GM21723 (cell line): ENCODE measurements at regions not wholly inside any gene's neighbourhood (a gene's known extent, or its start where the extent isn't known, plus 50 kb on each side); places are given as distances from the start of the nearest gene placed in this dataset.
"Not testable (repeated sequence)": the region's sequence is repeated elsewhere in the genome, so short reads cannot be mapped to it uniquely, and the experiment has no call there.

Experiments used
- ATAC-seq: cut with Tn5 transposase; IDR thresholded peaks from one replicate; pipeline ENCODE4 v1.9.1; 2021; ENCODE audit warnings: mild to moderate bottlenecking, moderate library complexity; ENCODE audit not compliant: unreplicated experiment

DNA sequence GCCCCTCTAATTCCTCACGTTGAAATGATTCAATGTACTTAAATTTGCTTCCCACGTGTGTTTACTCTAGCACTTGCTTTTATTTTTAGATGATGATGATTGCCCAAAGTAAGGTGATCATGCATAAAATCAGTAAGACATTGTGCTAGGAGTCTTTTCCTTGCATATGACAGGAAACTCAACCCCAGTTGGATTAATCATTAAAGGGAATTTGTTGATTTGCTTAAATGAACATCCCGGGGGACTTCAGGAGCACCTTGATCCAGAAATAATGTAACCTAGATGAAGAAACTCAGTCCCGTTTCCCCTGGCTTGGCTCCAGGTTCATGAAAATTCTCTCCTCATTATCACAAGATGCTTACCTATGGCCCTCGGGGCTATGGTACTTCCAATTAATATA is 106.1 kb upstream of the STC2 start:
- no peak for ATAC-seq

DNA sequence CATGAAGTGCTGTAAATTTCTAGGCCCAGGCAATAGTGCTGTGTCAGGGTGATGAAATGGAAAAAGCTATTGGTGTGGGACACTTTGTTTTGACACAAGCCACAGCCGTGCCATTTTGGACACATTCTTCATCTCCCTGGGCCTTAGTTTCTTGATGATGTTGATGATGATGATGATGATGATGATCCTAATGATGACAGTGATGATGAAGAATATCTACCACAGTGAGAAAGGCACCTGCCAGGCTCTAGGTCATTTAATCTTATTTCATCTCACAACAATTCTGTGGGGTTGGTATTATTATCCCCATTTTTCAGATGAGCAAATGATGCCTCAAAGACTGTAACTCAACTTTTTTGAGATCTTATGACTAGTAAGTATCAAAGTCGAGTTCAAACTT is 102.2 kb upstream of the STC2 start:
- ATAC-seq, result no peak

DNA sequence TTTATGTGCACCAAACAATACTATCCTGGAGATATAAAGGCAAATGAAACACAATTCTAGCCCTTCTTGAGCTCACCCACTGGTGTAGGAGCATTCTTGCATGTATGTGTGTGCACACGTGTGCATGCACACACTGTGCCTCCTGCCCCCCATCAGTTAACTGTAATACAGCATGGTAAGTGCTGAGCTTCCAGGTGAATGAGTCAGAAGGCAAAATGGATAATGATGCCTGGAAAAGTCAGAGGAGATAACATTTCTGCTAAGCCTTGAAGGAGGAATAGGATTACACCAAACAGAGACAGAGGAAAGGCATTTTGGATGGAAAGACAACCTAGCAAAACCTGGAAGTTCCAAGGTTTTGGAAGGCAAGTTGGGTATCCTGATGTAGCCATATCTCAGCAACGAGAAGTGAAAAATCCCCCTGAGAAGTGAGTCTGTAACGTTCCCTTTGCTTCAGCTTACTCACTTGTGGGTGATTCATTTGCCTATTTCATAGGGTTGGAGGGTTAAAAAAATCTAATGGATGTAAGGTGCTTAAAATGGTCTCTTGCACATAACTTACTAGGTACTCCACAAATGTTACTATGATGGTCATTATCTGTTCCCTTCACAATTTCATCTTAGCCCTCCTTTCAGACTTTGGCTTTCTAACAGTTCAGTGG is 101.4 kb upstream of the STC2 start:
- ATAC-seq, result no peak

DNA sequence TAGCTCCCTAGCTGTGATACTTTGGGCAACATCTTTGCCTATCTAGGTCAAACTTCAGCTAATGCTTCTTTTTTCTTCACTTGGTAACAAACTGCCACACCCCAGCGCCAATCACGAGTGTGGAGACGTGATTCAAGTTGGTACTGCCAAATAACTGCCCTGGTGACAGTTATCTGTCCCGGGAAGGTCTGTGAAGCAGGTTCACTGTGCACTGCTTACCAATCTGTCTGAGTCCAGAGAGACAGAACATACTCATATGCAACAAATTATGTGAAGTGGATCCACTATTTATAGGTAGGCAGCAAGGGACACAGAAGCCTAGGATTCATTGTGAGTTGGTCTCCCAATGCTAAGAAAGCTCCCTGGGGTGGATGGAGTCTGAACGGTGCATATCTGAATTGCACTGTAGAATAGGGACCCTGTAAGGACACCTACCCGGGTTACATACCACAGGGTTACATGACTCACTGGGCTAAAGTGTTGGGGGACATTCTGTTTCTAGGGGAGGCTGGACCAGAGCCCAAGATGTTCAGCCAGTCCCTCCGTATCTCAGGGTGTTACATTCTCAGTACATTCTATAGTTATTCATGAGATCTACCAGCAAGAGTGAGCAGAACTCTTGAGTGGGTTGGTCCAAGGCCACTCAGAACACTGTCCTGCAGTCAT is 95.4 kb upstream of the STC2 start:
- ATAC-seq, result no peak

DNA sequence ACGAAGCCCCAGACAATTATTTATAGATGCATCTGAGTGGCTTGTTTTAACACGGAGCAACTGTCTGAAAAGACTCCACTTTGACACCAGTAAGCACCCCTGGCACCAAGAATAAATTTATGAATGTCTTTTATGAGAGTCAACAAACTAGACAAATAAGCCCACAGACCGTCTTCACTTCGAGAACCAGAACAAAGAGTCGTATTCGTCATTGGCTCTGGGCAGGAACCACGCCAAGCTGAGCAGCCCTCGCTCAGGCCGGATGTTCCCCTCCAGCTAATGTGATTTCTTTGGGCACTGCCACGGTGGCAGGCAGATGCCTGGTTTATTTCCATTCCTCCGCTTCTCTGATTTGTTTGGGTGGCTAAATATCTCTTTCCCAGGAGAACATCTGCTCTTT is 91.9 kb upstream of the STC2 start:
- ATAC-seq, result no peak

DNA sequence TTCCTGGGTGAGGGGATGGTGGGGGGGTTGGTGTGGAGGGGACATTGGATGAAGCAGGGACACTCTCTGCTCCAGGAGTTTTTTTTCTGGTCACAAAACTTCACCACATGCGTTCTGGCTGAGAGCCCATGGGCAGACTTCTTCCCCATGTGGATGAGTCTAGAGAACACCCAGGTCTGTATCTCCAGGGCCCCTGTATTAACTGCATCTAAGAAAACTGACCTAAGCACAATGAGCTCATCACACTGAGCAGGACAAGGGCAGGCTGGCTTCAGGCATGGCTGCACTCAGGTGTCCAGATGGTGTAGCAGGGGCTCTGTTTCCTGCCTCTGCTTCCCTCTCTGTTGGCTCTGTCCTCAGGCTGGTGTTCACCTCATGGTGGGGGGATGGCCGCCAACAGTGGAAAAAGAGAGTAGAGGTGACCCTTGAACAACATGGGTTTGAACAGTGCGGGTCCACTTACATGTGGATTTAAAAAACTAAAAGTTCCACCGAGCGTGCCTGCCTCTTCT is 85.3 kb upstream of the STC2 start:
- no peak for ATAC-seq

DNA sequence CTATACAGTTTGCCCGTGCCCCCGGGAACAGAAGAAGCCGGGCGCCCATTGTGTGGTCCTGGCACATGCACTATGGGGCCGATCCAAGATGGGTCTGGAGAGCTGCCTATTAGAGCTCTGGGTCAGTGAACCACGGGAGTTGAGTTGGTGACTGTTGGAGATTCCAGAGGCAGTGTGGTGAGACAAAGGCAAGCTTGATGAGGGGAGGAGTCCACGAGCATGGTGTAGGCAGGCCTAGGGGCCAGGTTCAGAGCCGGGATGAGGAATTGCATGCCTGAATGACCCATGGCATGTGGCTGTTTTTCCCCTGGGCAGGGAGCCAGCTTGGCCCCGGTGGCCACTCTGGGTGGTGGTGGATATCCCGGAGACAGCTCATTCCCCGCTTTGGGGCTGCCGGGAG is 84.4 kb upstream of the STC2 start:
- no peak for ATAC-seq

DNA sequence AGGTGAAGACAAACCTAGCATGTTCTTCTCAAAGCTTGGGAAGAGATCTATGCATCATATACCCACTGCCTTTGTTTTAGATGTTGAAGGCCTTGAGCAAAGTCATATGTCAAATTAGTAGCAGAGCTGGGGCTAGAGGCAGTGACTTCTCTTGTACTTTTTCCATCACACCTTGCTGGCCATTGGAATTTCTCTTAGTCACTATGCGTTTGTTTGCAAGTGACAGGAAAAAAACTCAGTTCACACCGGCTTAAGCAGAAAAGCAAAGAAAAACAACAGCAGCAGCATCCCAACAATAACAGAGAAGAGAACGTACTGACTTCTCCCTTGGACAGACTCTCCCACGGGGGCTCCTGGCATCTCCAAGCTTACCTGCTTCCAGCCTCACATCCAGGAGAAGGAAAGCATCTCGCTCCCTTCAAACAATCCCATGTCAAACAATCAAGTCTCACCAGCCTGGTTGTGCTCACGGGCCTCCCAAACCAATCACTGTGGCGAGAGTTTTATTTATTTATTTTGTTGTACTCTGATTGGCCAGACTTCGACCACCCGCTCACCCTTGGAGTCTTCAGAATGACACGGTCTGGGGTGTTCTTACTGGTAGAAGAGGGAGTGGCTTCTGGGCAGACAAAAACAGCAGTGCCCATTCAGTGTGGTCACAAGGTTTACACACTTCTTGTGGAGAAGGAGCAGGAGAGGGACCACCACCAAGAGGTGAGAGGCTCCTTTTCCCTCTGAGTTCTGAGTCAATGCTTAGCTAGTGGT is 83.8 kb upstream of the STC2 start:
- ATAC-seq, result no peak

DNA sequence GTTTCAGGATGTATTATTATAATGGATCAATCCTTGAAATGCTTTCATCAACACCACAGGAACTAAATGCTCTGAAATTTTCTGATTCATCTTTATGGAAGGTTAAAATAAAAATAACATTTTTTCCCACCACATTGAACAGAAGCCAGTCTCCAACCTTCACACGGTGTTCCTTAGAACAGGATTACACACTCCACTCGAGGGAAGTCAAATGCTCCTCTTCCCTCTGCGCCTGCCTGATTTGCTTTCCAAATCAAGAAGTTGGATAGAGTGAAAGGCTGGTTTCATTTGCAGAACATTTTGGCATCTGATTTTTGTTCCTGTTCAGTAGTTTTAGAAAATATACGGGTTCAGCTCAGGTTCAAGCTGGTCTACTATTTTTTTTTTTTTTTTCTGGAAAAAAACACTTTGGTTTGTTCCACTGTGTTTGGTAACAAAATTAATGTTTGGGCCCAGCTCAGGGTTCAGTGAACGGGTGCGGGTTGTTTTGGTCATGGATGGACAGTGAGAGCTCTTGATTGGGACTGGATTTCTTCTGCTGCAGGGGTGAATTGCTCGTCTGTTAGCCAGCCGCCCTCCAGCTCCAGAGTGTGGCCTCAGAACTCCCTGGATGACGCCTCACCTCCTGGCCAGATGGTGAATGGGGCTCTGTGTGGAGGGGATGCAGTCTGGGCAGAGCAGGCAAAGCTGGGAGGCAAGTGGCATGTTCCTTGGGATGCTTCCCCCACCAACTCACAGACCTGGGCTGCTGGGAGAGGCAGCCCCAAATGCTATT is 82.4 kb upstream of the STC2 start:
- ATAC-seq, result no peak

DNA sequence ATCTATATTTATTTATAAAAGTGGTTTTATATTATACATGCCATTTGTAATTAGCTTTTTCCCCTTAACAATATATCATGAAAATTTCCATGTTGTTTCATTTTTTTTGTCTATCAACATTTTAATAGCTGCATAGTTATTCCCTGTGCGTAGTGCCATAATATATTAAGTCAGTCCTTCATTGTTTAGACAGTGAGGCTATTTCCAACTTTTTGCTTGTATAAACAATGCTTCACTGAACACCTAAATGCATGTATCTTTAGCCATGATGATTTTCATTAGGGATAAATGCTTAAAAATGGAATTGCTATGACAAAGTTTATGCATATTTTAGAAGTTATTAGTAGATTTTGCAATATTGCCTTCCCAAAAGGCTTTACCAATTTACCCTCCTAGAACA is 80.7 kb upstream of the STC2 start:
- no peak for ATAC-seq

DNA sequence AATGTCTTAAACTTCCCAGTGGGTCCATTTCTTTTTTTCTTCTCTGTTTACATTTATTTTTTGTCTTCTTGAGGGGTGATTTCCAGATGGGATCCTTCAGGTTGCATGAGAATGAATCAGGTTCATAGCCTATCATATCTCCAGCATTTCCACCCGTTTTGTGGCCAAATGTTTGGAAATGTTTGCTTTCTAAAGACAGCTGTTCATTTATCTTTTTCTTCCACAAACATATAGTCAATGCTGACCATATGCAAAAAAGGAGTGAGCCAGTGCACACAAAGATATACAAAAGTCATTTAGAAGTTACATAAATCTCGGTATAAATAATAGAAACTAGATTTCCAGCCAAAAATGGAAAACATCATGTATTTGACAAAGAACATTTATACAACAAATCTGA is 71.6 kb upstream of the STC2 start:
- no peak for ATAC-seq

DNA sequence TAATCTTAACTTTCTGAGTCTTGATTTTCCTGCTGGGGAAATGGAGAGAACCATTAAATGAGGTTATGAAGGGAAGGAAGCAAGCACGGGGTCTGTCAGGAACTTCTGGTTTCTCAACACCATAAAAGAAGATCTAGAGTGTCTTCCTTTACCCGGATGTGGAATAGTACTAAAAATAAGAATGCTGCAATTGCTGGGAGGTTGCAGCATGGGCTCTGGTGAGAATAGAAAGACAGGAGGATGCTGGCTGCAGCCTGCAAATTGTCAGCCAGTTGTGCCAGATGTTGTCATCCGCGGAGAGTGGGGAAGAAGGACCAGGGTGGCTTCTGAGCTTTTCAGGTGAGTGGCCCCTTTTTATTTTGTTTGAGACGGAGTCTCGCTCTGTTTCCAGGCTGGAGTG is 69.3 kb upstream of the STC2 start:
- ATAC-seq, result no peak

DNA sequence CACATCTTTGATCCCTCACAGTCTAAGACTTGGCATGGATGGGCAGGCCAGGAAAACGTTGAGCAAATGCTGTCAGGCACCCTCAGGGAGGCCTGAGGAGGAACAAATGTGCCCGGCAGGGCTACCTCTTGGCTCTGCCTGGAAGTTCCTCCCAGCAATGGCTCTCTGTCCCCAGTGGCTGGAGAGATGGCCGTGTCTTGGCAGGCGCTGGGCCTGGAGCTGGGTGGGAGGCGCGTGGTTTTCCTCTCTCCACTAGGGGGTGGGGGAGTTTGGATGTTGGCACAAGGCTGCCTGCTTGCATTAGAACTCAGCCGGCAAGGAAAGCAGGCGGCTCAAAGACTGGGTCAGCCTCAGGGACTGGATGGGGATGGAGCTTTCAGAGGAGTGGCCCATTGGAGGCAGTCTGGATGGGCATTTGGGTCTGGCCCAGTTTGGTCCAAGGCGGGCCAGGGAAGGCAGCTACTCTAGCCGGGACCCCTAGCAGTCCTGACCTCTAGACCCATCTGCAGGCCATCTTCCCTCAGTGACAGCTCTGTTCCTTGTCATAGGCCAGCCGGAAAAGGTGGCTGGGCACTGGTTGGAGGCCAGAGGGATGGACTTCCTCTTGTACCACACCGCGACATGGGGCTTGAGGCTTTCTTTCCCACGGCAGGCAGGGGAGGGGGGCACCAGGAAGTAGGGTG is 68.2 kb upstream of the STC2 start:
- no peak for ATAC-seq

DNA sequence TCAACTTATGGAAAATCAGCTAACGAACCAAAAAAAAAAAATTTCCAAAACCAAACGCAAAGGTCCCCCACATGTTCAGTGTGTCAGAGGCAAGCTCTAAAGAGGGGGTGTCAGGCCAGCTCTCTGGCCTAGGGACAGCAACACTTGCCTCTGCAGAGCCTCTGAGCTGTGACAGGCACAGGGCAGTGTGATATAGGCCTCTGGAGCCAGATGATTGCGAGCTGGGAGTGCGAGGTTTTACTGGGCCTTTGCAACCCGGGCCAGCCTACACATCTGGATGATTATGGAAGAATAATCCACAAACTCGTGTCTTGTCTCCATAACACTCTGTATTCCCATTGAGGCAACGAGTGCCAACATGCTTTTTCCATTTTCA is 67.7 kb upstream of the STC2 start:
- ATAC-seq, result no peak

DNA sequence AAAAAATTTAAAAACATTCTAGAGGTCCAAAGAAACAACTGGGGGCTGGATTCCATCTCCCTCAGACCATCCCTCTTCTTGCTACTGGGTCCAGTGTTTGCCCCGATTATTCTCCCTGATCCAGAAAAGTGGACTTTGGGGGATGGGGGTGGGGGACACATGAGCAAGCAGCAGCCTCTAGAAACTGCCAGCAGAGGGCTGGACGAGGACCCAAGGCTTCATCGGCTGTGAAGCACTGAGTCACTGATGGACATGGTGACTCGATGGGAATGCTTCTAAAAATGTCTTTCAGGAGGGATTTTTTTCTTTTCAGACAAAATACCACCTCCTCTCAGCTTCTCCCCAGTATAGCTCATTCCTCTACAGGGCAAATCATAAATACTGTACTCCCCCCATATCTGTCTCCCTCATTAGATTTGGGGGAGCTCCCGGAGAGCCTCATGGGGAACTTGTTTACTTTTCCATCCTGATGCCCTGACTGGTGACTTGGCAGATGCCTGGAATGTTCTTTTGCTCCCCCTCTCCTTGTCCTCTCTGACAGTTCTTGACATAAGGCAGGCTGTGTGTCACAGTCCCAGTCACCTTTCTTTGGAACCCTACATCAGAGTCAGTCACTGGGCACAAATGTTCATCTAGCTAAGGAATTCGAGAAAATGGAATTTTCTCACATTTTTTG is 67.2 kb upstream of the STC2 start:
- no peak for ATAC-seq

DNA sequence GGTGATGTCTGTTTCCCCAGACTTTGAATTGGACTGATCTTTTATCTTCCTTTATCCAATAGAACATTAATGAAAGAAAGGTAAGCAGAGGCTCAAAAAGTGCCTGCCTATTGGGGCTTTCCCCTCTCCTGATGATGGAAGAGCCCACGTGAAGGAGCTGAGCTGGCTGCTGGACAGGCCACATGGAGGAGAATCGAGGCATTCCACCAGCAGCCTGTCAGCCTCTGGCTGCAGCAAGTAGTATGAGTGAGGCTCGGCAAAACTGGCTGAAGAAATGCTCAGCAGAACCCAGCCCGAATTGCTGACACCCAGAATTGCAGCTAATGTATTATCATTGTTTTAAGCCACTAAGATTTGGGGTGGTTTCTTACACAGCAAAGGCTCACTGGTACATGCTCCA is 66.5 kb upstream of the STC2 start:
- ATAC-seq, result no peak

DNA sequence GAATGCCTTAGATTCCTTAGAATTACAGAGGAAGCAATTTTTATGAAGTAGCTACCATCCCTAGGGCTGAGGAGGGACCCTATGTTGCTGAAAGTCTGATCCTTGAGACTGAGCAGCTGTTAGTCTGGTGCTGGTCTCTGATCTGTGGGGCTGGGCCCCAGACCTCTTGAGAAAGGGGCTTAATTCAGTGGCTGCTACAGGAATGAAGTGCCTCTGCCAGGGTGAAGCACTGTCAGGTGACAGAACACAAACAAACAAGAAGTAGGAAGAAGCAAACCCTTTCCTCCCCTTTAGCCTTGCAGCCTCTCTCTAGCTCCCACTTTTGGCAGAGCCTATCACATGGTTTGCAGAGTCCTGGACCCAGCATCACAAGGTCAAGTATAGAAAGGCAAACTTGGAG is 64.0 kb upstream of the STC2 start:
- ATAC-seq, result no peak

DNA sequence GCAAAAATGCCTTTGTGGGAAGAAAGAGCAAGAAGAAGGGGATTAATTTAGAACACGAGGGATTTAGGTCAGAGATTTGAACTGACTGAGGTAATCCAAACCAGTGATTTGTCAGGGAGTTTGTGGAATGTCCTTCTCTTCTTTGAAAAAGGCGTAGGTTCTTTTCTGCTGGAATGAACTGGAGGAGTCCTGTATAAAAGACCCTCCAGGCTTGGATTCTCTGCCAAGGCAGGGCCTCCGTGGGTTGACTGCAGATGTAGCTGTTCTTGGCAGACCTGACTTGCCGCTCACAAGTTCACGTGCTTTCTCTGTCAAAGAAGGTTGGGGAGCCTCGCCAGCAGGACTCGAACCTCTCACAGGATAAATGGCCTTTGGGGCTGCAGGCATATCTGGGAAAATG is 62.8 kb upstream of the STC2 start:
- no peak for ATAC-seq

DNA sequence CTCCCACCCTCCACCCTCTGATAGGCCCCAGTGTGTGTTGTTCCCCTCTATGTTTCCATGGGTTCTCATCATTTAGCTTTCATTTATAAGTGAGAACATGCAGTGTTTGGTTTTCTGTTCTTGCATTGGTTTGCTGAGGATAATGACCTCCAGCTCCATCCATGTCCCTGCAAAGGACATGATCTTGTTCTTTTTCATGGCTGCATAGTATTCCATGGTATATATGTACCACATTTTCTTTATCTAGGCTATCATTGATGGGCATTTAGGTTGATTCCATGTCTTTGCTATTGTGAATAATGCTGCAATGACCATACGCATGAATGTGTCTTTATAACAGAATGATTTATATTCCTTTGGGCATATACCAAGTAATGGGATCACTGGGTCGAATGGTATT is 59.1 kb upstream of the STC2 start:
- not testable (repeated sequence) for ATAC-seq

DNA sequence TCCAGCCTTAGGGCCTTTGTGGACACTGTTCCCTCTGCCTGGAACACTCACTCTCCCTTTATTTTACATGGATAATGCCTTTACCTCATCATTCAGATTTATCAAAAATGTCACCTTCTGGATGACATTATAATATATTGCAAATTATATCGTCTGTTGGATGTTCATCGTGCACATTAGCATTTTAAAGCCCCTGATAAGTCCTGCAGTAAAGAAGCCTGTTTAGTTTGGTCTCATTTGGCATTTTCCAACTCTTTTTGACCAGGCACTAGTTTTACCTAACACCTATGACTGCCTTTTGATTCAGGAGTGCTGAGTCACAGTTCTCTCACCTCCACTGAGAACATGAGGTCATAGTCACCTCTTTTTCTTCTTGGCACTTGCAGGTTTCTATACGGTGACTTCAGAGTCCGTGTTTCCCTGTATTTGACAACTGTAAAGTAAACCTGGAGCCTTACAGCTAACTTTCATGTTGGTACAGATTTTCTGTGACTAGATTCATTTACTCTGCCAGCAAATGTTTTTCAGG is 57.7 kb upstream of the STC2 start:
- ATAC-seq, result no peak
